Vagina (tissue), 2 donors: ENCODE measurements at regions not wholly inside any gene's neighbourhood (a gene's known extent, or its start where the extent isn't known, plus 50 kb on each side); places are given as distances from the start of the nearest gene placed in this dataset.

Source experiments
- DNase-seq, 2 donors: peaks; one replicate each; pipeline ENCODE4 v3.0.0-alpha.2; 2017; ENCODE audit errors: extremely low spot score in 2 of 2
- H3K27ac ChIP-seq: fragments of 200-600 bp; sonication (generic); one replicate; pipeline ENCODE4 v1.5.1; 2019
- H3K27me3 ChIP-seq: fragments of 200-600 bp; sonication (generic); one replicate; pipeline ENCODE4 v1.5.1; 2019
- H3K36me3 ChIP-seq, 2 donors: fragments of 200-600 bp; sonication (generic); one replicate each; pipeline ENCODE4 v1.5.1; 2017 to 2019
- H3K4me1 ChIP-seq: fragments of 200-600 bp; sonication (generic); one replicate; pipeline ENCODE4 v1.5.1; 2019
- H3K4me3 ChIP-seq, 2 donors: fragments of 200-600 bp; sonication (generic); 1 replicate in 1 of 2; 2 replicates in 1 of 2; pipeline ENCODE4 v1.5.1; 2016 to 2019
- H3K9me3 ChIP-seq: fragments of 200-600 bp; sonication (generic); one replicate; pipeline ENCODE4 v1.5.1; 2019
- CTCF ChIP-seq, 3 experiments: fragments of 450-650 bp in 2 of 3; fragments of 200-600 bp in 1 of 3; sonication (generic) in 1 of 3; IDR thresholded peaks; one replicate each; pipeline ENCODE4 v1.5.1; 2017 to 2019; ENCODE audit warnings: antibody characterized with exemption in 3 of 3, mild to moderate bottlenecking in 2 of 3, moderate library complexity in 2 of 3
- POLR2A ChIP-seq, 2 donors: fragments of 450-650 bp; IDR thresholded peaks; one replicate each; pipeline ENCODE4 v1.6.1; 2017; ENCODE audit warnings: antibody characterized with exemption in 2 of 2, mild to moderate bottlenecking in 2 of 2, moderate library complexity in 2 of 2
- POLR2AphosphoS5 ChIP-seq, 2 donors: sonication (generic); formaldehyde crosslinking; IDR thresholded peaks; one replicate each; pipeline ENCODE4 v1.9.0; 2017; ENCODE audit warnings: antibody characterized with exemption in 2 of 2, mild to moderate bottlenecking in 2 of 2, low read depth in 1 of 2; ENCODE audit not compliant: insufficient read depth in 1 of 2
- intact Hi-C: fragments of 100-400 bp; cut with DNase I; formaldehyde crosslinking; loops from one replicate; pipeline ENCODE4 v1.15.1; 2023

GRCh38 chr9:115194216-115194615, 76.3 kb upstream of the TNC start:
- Histone ChIP-seq H3K9me3 (no peaks in the 10 kb centered on the region), H3K27me3 (no peaks in the 10 kb centered on the region), H3K4me1 (peaks cover 10% of the 10 kb centered on the region), H3K27ac (no peak overlapping the region), H3K4me3 (no peak overlapping the region), H3K36me3 (no peaks in the 10 kb centered on the region)
- no peak for DNase-seq
- intact Hi-C loops: no loop called here
- TF ChIP-seq CTCF (IDR thresholded peaks at IDR 0.05) (no peak), POLR2A (IDR thresholded peaks at IDR 0.05) (no peak)

- H3K9me3 ChIP-seq: no peaks in the 10 kb centered on the region
- no peaks in the 10 kb centered on the region for H3K36me3 ChIP-seq
- no peak overlapping the region for H3K4me3 ChIP-seq
- no peak for DNase-seq
- intact Hi-C loops: no loop called here
- H3K4me1 ChIP-seq: peaks cover 21% of the 10 kb centered on the region
- no peak overlapping the region for H3K27ac ChIP-seq
- H3K27me3 ChIP-seq: no peaks in the 10 kb centered on the region
- TF ChIP-seq POLR2A (IDR thresholded peaks at IDR 0.05): no peak
- no peak for TF ChIP-seq CTCF (IDR thresholded peaks at IDR 0.05)
- TF ChIP-seq POLR2AphosphoS5 (IDR thresholded peaks at IDR 0.05; ENCODE audit: insufficient read depth in 1 of 2, low read depth in 1 of 2): no peak
Observed at GRCh38 chr9:115195912-115196311, 78.0 kb upstream of the TNC start.

- Histone ChIP-seq H3K27ac (no peak overlapping the region), H3K4me1 (peaks cover 31% of the 10 kb centered on the region), H3K36me3 (no peaks in the 10 kb centered on the region), H3K4me3 (no peak overlapping the region), H3K9me3 (no peaks in the 10 kb centered on the region), H3K27me3 (no peaks in the 10 kb centered on the region)
- no peak for DNase-seq
- TF ChIP-seq POLR2A (IDR thresholded peaks at IDR 0.05) (no peak), POLR2AphosphoS5 (IDR thresholded peaks at IDR 0.05; ENCODE audit: insufficient read depth in 1 of 2, low read depth in 1 of 2) (no peak), CTCF (IDR thresholded peaks at IDR 0.05) (no peak)
- intact Hi-C loops: no loop called here
Observed at GRCh38 chr9:115196919-115197318, 79.0 kb upstream of the TNC start.

- Histone ChIP-seq H3K4me1 (peaks cover 42% of the 10 kb centered on the region), H3K36me3 (no peaks in the 10 kb centered on the region), H3K27ac (no peak overlapping the region), H3K4me3 (no peak overlapping the region), H3K27me3 (no peaks in the 10 kb centered on the region), H3K9me3 (no peaks in the 10 kb centered on the region)
- TF ChIP-seq POLR2AphosphoS5 (IDR thresholded peaks at IDR 0.05; ENCODE audit: insufficient read depth in 1 of 2, low read depth in 1 of 2): no peak
- no peak for TF ChIP-seq CTCF (IDR thresholded peaks at IDR 0.05)
- no peak for TF ChIP-seq POLR2A (IDR thresholded peaks at IDR 0.05)
- no peak for DNase-seq
- intact Hi-C loops: no loop called here
Observed at GRCh38 chr9:115198001-115198400, 80.0 kb upstream of the TNC start.

- DNase-seq: peak in 1 of 2 donors; percentile 94
- intact Hi-C loops: no loop called here
- TF ChIP-seq POLR2AphosphoS5 (IDR thresholded peaks at IDR 0.05; ENCODE audit: insufficient read depth in 1 of 2, low read depth in 1 of 2) (peak; percentile 55 to 87), POLR2A (IDR thresholded peaks at IDR 0.05) (no peak), CTCF (IDR thresholded peaks at IDR 0.05) (no peak)
- Histone ChIP-seq H3K27me3 (no peaks in the 10 kb centered on the region), H3K4me3 (no peak overlapping the region), H3K36me3 (no peaks in the 10 kb centered on the region), H3K27ac (peak overlapping the region; percentile 22), H3K4me1 (peaks cover 53% of the 10 kb centered on the region), H3K9me3 (no peaks in the 10 kb centered on the region)
Observed at GRCh38 chr9:115200711-115201505, 83.0 kb upstream of the TNC start.
